GM18502 (cell line): ENCODE measurements at regions not wholly inside any gene's neighbourhood (a gene's known extent, or its start where the extent isn't known, plus 50 kb on each side); places are given as distances from the start of the nearest gene placed in this dataset.

Source experiments
- ATAC-seq: cut with Tn5 transposase; IDR thresholded peaks from one replicate; pipeline ENCODE4 v1.9.1; 2021; ENCODE audit warnings: mild to moderate bottlenecking; ENCODE audit not compliant: unreplicated experiment, poor library complexity

GRCh38 chr12:3935078-3935477 lies 61.9 kb upstream of the PARP11 start:
- ATAC-seq: no peak

GRCh38 chr12:3933819-3934192 lies 60.6 kb upstream of the PARP11 start:
- ATAC-seq: no peak

GRCh38 chr12:3933074-3933818 lies 60.0 kb upstream of the PARP11 start:
- ATAC-seq: no peak

GRCh38 chr12:3931776-3932175 lies 58.6 kb upstream of the PARP11 start:
- no peak for ATAC-seq

GRCh38 chr12:3931206-3931605 lies 58.0 kb upstream of the PARP11 start:
- ATAC-seq: no peak

GRCh38 chr12:3929875-3930615 lies 56.8 kb upstream of the PARP11 start:
- no peak for ATAC-seq

- no peak for ATAC-seq
Measured at GRCh38 chr12:3928538-3929184, 55.5 kb upstream of the PARP11 start.

GRCh38 chr12:3925621-3926020 lies 52.4 kb upstream of the PARP11 start:
- ATAC-seq: no peak

GRCh38 chr12:3924761-3925160 lies 51.6 kb upstream of the PARP11 start:
- ATAC-seq: no peak

- no peak for ATAC-seq
Measured at GRCh38 chr12:3923021-3923420, 49.8 kb upstream of the PARP11 start.
